CD14-positive monocyte (primary cell): ENCODE measurements at regions not wholly inside any gene's neighbourhood (a gene's known extent, or its start where the extent isn't known, plus 50 kb on each side); places are given as distances from the start of the nearest gene placed in this dataset.

ENCODE experiments used
- DNase-seq, 3 donors: peaks; one replicate each; pipeline ENCODE4 v3.0.0-alpha.2; 2011 to 2022
- H2AFZ ChIP-seq: 2 replicates; pipeline ENCODE4 v1.6.0; 2012; ENCODE audit warnings: mild to moderate bottlenecking, low read depth, low read length, inconsistent platforms; ENCODE audit not compliant: insufficient read depth, poor library complexity, severe bottlenecking
- H3K27ac ChIP-seq, 2 donors: 1 replicate in 1 of 2; 2 replicates in 1 of 2; pipeline ENCODE4 v1.5.1; 2012 to 2013; ENCODE audit warnings: low read length in 2 of 2, control low read depth in 1 of 2, inconsistent platforms in 1 of 2, low read depth in 1 of 2, mild to moderate bottlenecking in 1 of 2
- H3K27me3 ChIP-seq, 2 donors: one replicate each; pipeline versions ENCODE4 v1.6.0 to v1.6.1; 2011 to 2013; ENCODE audit warnings: low read length in 2 of 2; ENCODE audit not compliant: control insufficient read depth in 2 of 2, insufficient read depth in 2 of 2
- H3K36me3 ChIP-seq, 2 donors: replicated peaks in 1 of 2; 1 replicate in 1 of 2; 2 replicates in 1 of 2; pipeline versions ENCODE4 v1.5.1 to v1.6.1; 2012 to 2013; ENCODE audit warnings: low read length in 2 of 2, control low read depth in 1 of 2, inconsistent platforms in 1 of 2, mild to moderate bottlenecking in 1 of 2; ENCODE audit not compliant: insufficient read depth in 2 of 2, control insufficient read depth in 1 of 2
- H3K4me1 ChIP-seq, 2 donors: 1 replicate in 1 of 2; 2 replicates in 1 of 2; pipeline versions ENCODE4 v1.5.1 to v1.6.1; 2012 to 2013; ENCODE audit warnings: low read length in 2 of 2, control low read depth in 1 of 2, inconsistent platforms in 1 of 2, mild to moderate bottlenecking in 1 of 2, moderate library complexity in 1 of 2; ENCODE audit not compliant: insufficient read depth in 2 of 2, control insufficient read depth in 1 of 2
- H3K4me2 ChIP-seq: replicated peaks from 2 replicates; pipeline ENCODE3; 2012; ENCODE audit warnings: low read length, moderate library complexity, mild to moderate bottlenecking; ENCODE audit not compliant: poor library complexity, severe bottlenecking; ENCODE audit errors: extremely low read depth
- H3K4me3 ChIP-seq, 3 experiments: fragments of 200-600 bp in 1 of 3; sonication (generic) in 1 of 3; replicated peaks in 1 of 3; 1 replicate in 2 of 3; 2 replicates in 1 of 3; pipeline ENCODE4 v1.5.1; 2011 to 2013; ENCODE audit warnings: low read length in 3 of 3, mild to moderate bottlenecking in 3 of 3, control low read depth in 2 of 3, low read depth in 2 of 3, inconsistent platforms in 1 of 3, moderate library complexity in 1 of 3
- H3K79me2 ChIP-seq: 2 replicates; pipeline ENCODE4 v1.6.0; 2012; ENCODE audit warnings: mild to moderate bottlenecking, control low read depth, inconsistent platforms, low read length, moderate library complexity; ENCODE audit not compliant: insufficient read depth
- H3K9ac ChIP-seq: 2 replicates; pipeline ENCODE4 v1.6.0; 2017; ENCODE audit warnings: low read length, mild to moderate bottlenecking; ENCODE audit not compliant: insufficient read depth, poor library complexity, severe bottlenecking
- H3K9me3 ChIP-seq, 2 donors: replicated peaks in 1 of 2; 1 replicate in 1 of 2; 2 replicates in 1 of 2; pipeline versions ENCODE4 v1.5.1 to v1.6.1; 2012 to 2013; ENCODE audit warnings: low read length in 2 of 2, control low read depth in 1 of 2; ENCODE audit not compliant: control insufficient read depth in 1 of 2, insufficient read depth in 1 of 2
- H4K20me1 ChIP-seq: 2 replicates; pipeline ENCODE4 v1.6.0; 2012; ENCODE audit warnings: mild to moderate bottlenecking, low read length, control low read depth, moderate library complexity; ENCODE audit not compliant: insufficient read depth
- H3K27ac Mint-ChIP-seq, 7 donors: one replicate each; pipeline ENCODE4 v1.8.0; 2020; ENCODE audit warnings: mild to moderate bottlenecking in 7 of 7, mixed read lengths in 7 of 7, moderate library complexity in 6 of 7, inconsistent platforms in 2 of 7
- H3K27me3 Mint-ChIP-seq, 3 donors: one replicate each; pipeline ENCODE4 v1.8.0; 2021 to 2022; ENCODE audit warnings: low read depth in 3 of 3, mild to moderate bottlenecking in 3 of 3, mixed read lengths in 3 of 3, moderate library complexity in 3 of 3, inconsistent platforms in 1 of 3
- H3K36me3 Mint-ChIP-seq, 2 donors: one replicate each; pipeline ENCODE4 v1.8.0; 2020; ENCODE audit warnings: mixed read lengths in 2 of 2, inconsistent platforms in 1 of 2, mild to moderate bottlenecking in 1 of 2
- H3K4me1 Mint-ChIP-seq: one replicate; pipeline ENCODE4 v1.8.0; 2020; ENCODE audit warnings: mild to moderate bottlenecking, mixed read lengths
- H3K4me3 Mint-ChIP-seq, 2 donors: one replicate each; pipeline ENCODE4 v1.8.0; 2020; ENCODE audit warnings: mild to moderate bottlenecking in 2 of 2, mixed read lengths in 2 of 2, moderate library complexity in 1 of 2
- H3K9me3 Mint-ChIP-seq, 7 donors: one replicate each; pipeline ENCODE4 v1.8.0; 2020 to 2022; ENCODE audit warnings: mixed read lengths in 7 of 7, mild to moderate bottlenecking in 6 of 7, moderate library complexity in 6 of 7, inconsistent platforms in 2 of 7
- CTCF ChIP-seq: fragments of 200-600 bp; IDR thresholded peaks from one replicate; pipeline ENCODE4 v1.8.0; 2022; ENCODE audit warnings: antibody characterized with exemption, mild to moderate bottlenecking
- WGBS: methylation state at CpG from one replicate; pipeline ENCODE4 v1.1.5; 2013; ENCODE audit warnings: missing lambda C conversion rate; ENCODE audit not compliant: insufficient coverage; 5-methylcytosine and 5-hydroxymethylcytosine counted together
- intact Hi-C, 2 donors: fragments of 100-400 bp; cut with micrococcal nuclease; formaldehyde crosslinking; loops; one replicate each; pipeline versions ENCODE4 v1.15.0 to v1.15.1; 2023

- H3K27me3 ChIP-seq = no peaks in the 10 kb centered on the region
- Mint-ChIP-seq H3K4me3 (peak overlapping the region in 1 of 2 donors; percentile 16), H3K9me3 (peaks cover 0 to 3% (median 0%) of the 10 kb centered on the region in 7 donors), H3K36me3 (no peaks in the 10 kb centered on the region), H3K27ac (no peak overlapping the region), H3K4me1 (no peaks in the 10 kb centered on the region), H3K27me3 (peaks cover 5 to 16% (median 5%) of the 10 kb centered on the region in 3 donors)
- no peak overlapping the region for H2AFZ ChIP-seq
- no peak for DNase-seq
- no peak overlapping the region for H3K27ac ChIP-seq
- no peak overlapping the region for H3K9ac ChIP-seq
- no peak overlapping the region for H3K4me2 ChIP-seq
- no peaks in the 10 kb centered on the region for H3K36me3 ChIP-seq
- no peak overlapping the region for H3K4me3 ChIP-seq
- intact Hi-C loops = no loop called here
- H3K9me3 ChIP-seq = no peaks in the 10 kb centered on the region
- 63% methylated on average over 3 of the region's 8 CpGs for WGBS
- no peaks in the 10 kb centered on the region for H4K20me1 ChIP-seq
- TF ChIP-seq CTCF = no peak
- no peaks in the 10 kb centered on the region for H3K4me1 ChIP-seq
- no peaks in the 10 kb centered on the region for H3K79me2 ChIP-seq
Observed at GRCh38 chr11:32008880-32009551, 81.9 kb upstream of the RCN1 start.

GRCh38 chr11:32006799-32007388 lies 84.0 kb upstream of the RCN1 start:
- Histone ChIP-seq H3K27me3 (no peaks in the 10 kb centered on the region), H3K4me2 (no peak overlapping the region)

More at GRCh38 chr11:32006799-32007388, 84.0 kb upstream of the RCN1 start:
- 5% methylated on average over 3 of the region's 5 CpGs for WGBS
- TF ChIP-seq CTCF = peak; percentile 70
- H3K36me3 Mint-ChIP-seq = no peaks in the 10 kb centered on the region
- Histone ChIP-seq H4K20me1 (no peaks in the 10 kb centered on the region), H3K9me3 (no peaks in the 10 kb centered on the region), H3K27ac (no peak overlapping the region), H3K36me3 (no peaks in the 10 kb centered on the region), H3K9ac (no peak overlapping the region), H3K4me1 (no peaks in the 10 kb centered on the region), H3K79me2 (no peaks in the 10 kb centered on the region), H2AFZ (no peak overlapping the region), H3K4me3 (no peak overlapping the region)
- no peaks in the 10 kb centered on the region for H3K4me1 Mint-ChIP-seq
- peak overlapping the region in 1 of 2 donors; percentile 37 for H3K4me3 Mint-ChIP-seq
- intact Hi-C loops = no loop called here
- peak; percentile 5 to 28 (median 6) for DNase-seq
- peaks cover 5 to 16% (median 5%) of the 10 kb centered on the region in 3 donors for H3K27me3 Mint-ChIP-seq
- H3K27ac Mint-ChIP-seq = no peak overlapping the region
- H3K9me3 Mint-ChIP-seq = peaks cover 0 to 3% (median 0%) of the 10 kb centered on the region in 7 donors
